IMR-90 (cell line): ENCODE measurements at regions not wholly inside any gene's neighbourhood (a gene's known extent, or its start where the extent isn't known, plus 50 kb on each side); places are given as distances from the start of the nearest gene placed in this dataset.

Experiments used
- CEBPB ChIP-seq: IDR thresholded peaks from 2 replicates; pipeline ENCODE4 v1.6.1; 2012; ENCODE audit warnings: low read depth, low read length, improper control_type of control experiment
- CHD1 ChIP-seq: IDR thresholded peaks from 2 replicates; pipeline ENCODE4 v1.6.1; 2012; ENCODE audit warnings: low read depth, low read length, improper control_type of control experiment
- CTCF ChIP-seq: conservative IDR thresholded peaks from 2 replicates; pipeline ENCODE4 v1.5.1; 2012; ENCODE audit warnings: mild to moderate bottlenecking, low read depth, low read length, improper control_type of control experiment
- MAFK ChIP-seq: IDR thresholded peaks from 2 replicates; pipeline ENCODE4 v1.6.1; 2012; ENCODE audit warnings: low read depth, low read length, improper control_type of control experiment
- MAZ ChIP-seq: IDR thresholded peaks from 2 replicates; pipeline ENCODE4 v1.6.1; 2012; ENCODE audit warnings: low read depth, mild to moderate bottlenecking, low read length, improper control_type of control experiment, moderate library complexity, borderline replicate concordance
- MXI1 ChIP-seq: IDR thresholded peaks from 2 replicates; pipeline ENCODE4 v1.6.1; 2012; ENCODE audit warnings: low read depth, mild to moderate bottlenecking, low read length, moderate library complexity, borderline replicate concordance
- NFE2L2 ChIP-seq: fragments of 150-350 bp; IDR thresholded peaks from 2 replicates; pipeline ENCODE4 v1.6.1; 2016; ENCODE audit warnings: low read depth, mild to moderate bottlenecking, low read length
- POLR2A ChIP-seq: IDR thresholded peaks from 2 replicates; pipeline ENCODE4 v1.6.1; 2012; ENCODE audit warnings: mild to moderate bottlenecking, low read depth, low read length
- RAD21 ChIP-seq: IDR thresholded peaks from 2 replicates; pipeline ENCODE4 v1.6.1; 2012; ENCODE audit warnings: low read length, improper control_type of control experiment
- RCOR1 ChIP-seq: IDR thresholded peaks from 2 replicates; pipeline ENCODE4 v1.6.1; 2012; ENCODE audit warnings: mild to moderate bottlenecking, low read length, improper control_type of control experiment; ENCODE audit not compliant: insufficient replicate concordance
- RFX5 ChIP-seq: IDR thresholded peaks from 2 replicates; pipeline ENCODE4 v1.8.0; 2012; ENCODE audit warnings: low read depth, mild to moderate bottlenecking, low read length, moderate library complexity
- SMC3 ChIP-seq: fragments of 150-350 bp; IDR thresholded peaks from 2 replicates; pipeline ENCODE4 v1.6.1; 2016; ENCODE audit warnings: low read depth, mild to moderate bottlenecking, antibody characterized with exemption, low read length, moderate library complexity
- USF2 ChIP-seq: fragments of 150-350 bp; IDR thresholded peaks from 2 replicates; pipeline ENCODE4 v1.6.1; 2017; ENCODE audit warnings: mild to moderate bottlenecking, antibody characterized with exemption, low read length, low read depth

- TF ChIP-seq MXI1 (no peak), CTCF (no peak), RFX5 (no peak), POLR2A (no peak), SMC3 (no peak), CHD1 (no peak), RCOR1 (no peak), MAZ (no peak), CEBPB (no peak), RAD21 (no peak), MAFK (no peak), USF2 (no peak), NFE2L2 (no peak)
Observed at GRCh38 chr10:121058082-121058481, 206.9 kb downstream of the WDR11 start.
